ENCODE measurements at regions not wholly inside any gene's neighbourhood (a gene's known extent, or its start where the extent isn't known, plus 50 kb on each side); places are given as distances from the start of the nearest gene placed in this dataset.
"Not testable (repeated sequence)": the region's sequence is repeated elsewhere in the genome, so short reads cannot be mapped to it uniquely, and the experiment has no call there.

- no peak for DNase-seq (ENCODE audit: low spot score)
- intact Hi-C loops (cut with DNase I), result no loop called here
Observed at GRCh38 chr20:29687438-29687837, 1570.0 kb upstream of the DEFB115 start.

- DNase-seq (ENCODE audit: low spot score), result peak; percentile 78
- intact Hi-C loops (cut with DNase I), result no loop called here
Observed at GRCh38 chr20:29689411-29690225, 1567.8 kb upstream of the DEFB115 start.

- no peak for DNase-seq (ENCODE audit: low spot score)
- intact Hi-C loops (cut with DNase I), result no loop called here
Observed at GRCh38 chr20:29690274-29690673, 1567.2 kb upstream of the DEFB115 start.

- intact Hi-C loops (cut with DNase I), result no loop called here
- no peak for DNase-seq (ENCODE audit: low spot score)
Observed at GRCh38 chr20:29740601-29740950, 1516.9 kb upstream of the DEFB115 start.

- intact Hi-C loops (cut with DNase I), result no loop called here
- DNase-seq (ENCODE audit: low spot score), result no peak
Observed at GRCh38 chr20:29740951-29741593, 1516.4 kb upstream of the DEFB115 start.

GRCh38 chr20:29741594-29741893, 1515.9 kb upstream of the DEFB115 start:
- intact Hi-C loops (cut with DNase I), result no loop called here
- no peak for DNase-seq (ENCODE audit: low spot score)

- intact Hi-C loops (cut with DNase I), result no loop called here
- no peak for DNase-seq (ENCODE audit: low spot score)
Observed at GRCh38 chr20:29741894-29742698, 1515.4 kb upstream of the DEFB115 start.

GRCh38 chr20:29742699-29743100, 1514.8 kb upstream of the DEFB115 start:
- no peak for DNase-seq (ENCODE audit: low spot score)
- intact Hi-C loops (cut with DNase I), result no loop called here

GRCh38 chr20:29743101-29743931, 1514.1 kb upstream of the DEFB115 start:
- intact Hi-C loops (cut with DNase I), result no loop called here
- DNase-seq (ENCODE audit: low spot score), result no peak

GRCh38 chr20:29744071-29744470, 1513.4 kb upstream of the DEFB115 start:
- intact Hi-C loops (cut with DNase I), result no loop called here

GRCh38 chr20:29745534-29746245, 1511.8 kb upstream of the DEFB115 start:
- DNase-seq (ENCODE audit: low spot score); intact Hi-C loops (cut with DNase I): not testable (repeated sequence)

More at GRCh38 chr20:29744071-29744470, 1513.4 kb upstream of the DEFB115 start:
- DNase-seq (ENCODE audit: low spot score), result no peak

- no peak for DNase-seq (ENCODE audit: low spot score)
- intact Hi-C loops (cut with DNase I), result no loop called here
Observed at GRCh38 chr20:29750268-29750899, 1507.1 kb upstream of the DEFB115 start.

- intact Hi-C loops (cut with DNase I); DNase-seq (ENCODE audit: low spot score): not testable (repeated sequence)
Observed at GRCh38 chr20:29752644-29753425, 1504.6 kb upstream of the DEFB115 start.

- DNase-seq (ENCODE audit: low spot score); intact Hi-C loops (cut with DNase I): not testable (repeated sequence)
Observed at GRCh38 chr20:29753426-29753746, 1504.1 kb upstream of the DEFB115 start.

GRCh38 chr20:29753879-29754278, 1503.6 kb upstream of the DEFB115 start:
- intact Hi-C loops (cut with DNase I); DNase-seq (ENCODE audit: low spot score): not testable (repeated sequence)

- DNase-seq (ENCODE audit: low spot score); intact Hi-C loops (cut with DNase I): not testable (repeated sequence)
Observed at GRCh38 chr20:29755854-29756498, 1501.5 kb upstream of the DEFB115 start.

GRCh38 chr20:29756664-29757063, 1500.8 kb upstream of the DEFB115 start:
- no peak for DNase-seq (ENCODE audit: low spot score)
- intact Hi-C loops (cut with DNase I), result no loop called here

All from cardiac septum (tissue), 1 donor.